SK-N-SH treated with all-trans-retinoic acid at 6 μM for 48 hours (cell line): ENCODE measurements at regions not wholly inside any gene's neighbourhood (a gene's known extent, or its start where the extent isn't known, plus 50 kb on each side); places are given as distances from the start of the nearest gene placed in this dataset.

Experiments
- ATAC-seq: fragments of 200-7000 bp; cut with Tn5 transposase; 3 replicates; pipeline ENCODE4 v1.9.1; 2020; ENCODE audit warnings: mild to moderate bottlenecking, moderate library complexity
- ARNTL ChIP-seq: fragments of 450-650 bp; formaldehyde crosslinking; IDR thresholded peaks from 2 replicates; pipeline ENCODE4 v1.5.0; 2020; ENCODE audit warnings: low read depth, mild to moderate bottlenecking, moderate library complexity, borderline replicate concordance
- CREB5 ChIP-seq: fragments of 250-450 bp; sonication (Bioruptor Pico); IDR thresholded peaks from 2 replicates; pipeline ENCODE4 v1.5.1; 2020; ENCODE audit warnings: low read depth, mild to moderate bottlenecking, moderate library complexity
- CSDC2 ChIP-seq: fragments of 250-450 bp; sonication (Bioruptor Pico); IDR thresholded peaks from 2 replicates; pipeline ENCODE4 v1.5.0; 2020; ENCODE audit warnings: mild to moderate bottlenecking, moderate library complexity
- ESRRG ChIP-seq: fragments of 250-450 bp; sonication (Bioruptor Pico); IDR thresholded peaks from 2 replicates; pipeline ENCODE4 v1.6.1; 2021; ENCODE audit warnings: mild to moderate bottlenecking
- GLIS3 ChIP-seq: fragments of 250-450 bp; sonication (Bioruptor Pico); IDR thresholded peaks from 2 replicates; pipeline ENCODE4 v1.5.0; 2020; ENCODE audit warnings: mild to moderate bottlenecking, moderate library complexity
- ISL1 ChIP-seq: fragments of 250-450 bp; sonication (Bioruptor Pico); IDR thresholded peaks from 2 replicates; pipeline ENCODE4 v2.1.2; 2022; ENCODE audit warnings: mild to moderate bottlenecking, moderate library complexity
- OSR1 ChIP-seq: fragments of 250-450 bp; sonication (Bioruptor Pico); IDR thresholded peaks from 2 replicates; pipeline ENCODE4 v1.8.0; 2022; ENCODE audit warnings: moderate library complexity, mild to moderate bottlenecking, inconsistent platforms
- PATZ1 ChIP-seq: fragments of 250-450 bp; sonication (Bioruptor Pico); IDR thresholded peaks from 2 replicates; pipeline ENCODE4 v1.8.0; 2020; ENCODE audit warnings: mild to moderate bottlenecking, moderate library complexity, borderline replicate concordance
- POU6F1 ChIP-seq: fragments of 250-450 bp; sonication (Bioruptor Pico); IDR thresholded peaks from 2 replicates; pipeline ENCODE4 v1.8.0; 2021; ENCODE audit warnings: low read depth, mild to moderate bottlenecking, moderate library complexity, borderline replicate concordance
- PPARA ChIP-seq: fragments of 250-450 bp; sonication (Bioruptor Pico); IDR thresholded peaks from 2 replicates; pipeline ENCODE4 v1.5.0; 2020; ENCODE audit warnings: mild to moderate bottlenecking, borderline replicate concordance
- SNAI2 ChIP-seq: fragments of 250-450 bp; sonication (Bioruptor Pico); IDR thresholded peaks from 2 replicates; pipeline ENCODE4 v1.5.0; 2020; ENCODE audit warnings: mild to moderate bottlenecking, moderate library complexity
- TCF4 ChIP-seq: fragments of 250-450 bp; sonication (Bioruptor Pico); IDR thresholded peaks from 2 replicates; pipeline ENCODE4 v1.8.0; 2021; ENCODE audit warnings: mild to moderate bottlenecking, moderate library complexity, borderline replicate concordance
- TOX ChIP-seq: fragments of 250-450 bp; sonication (Bioruptor Pico); IDR thresholded peaks from 2 replicates; pipeline ENCODE4 v1.8.0; 2021; ENCODE audit warnings: mild to moderate bottlenecking, moderate library complexity, borderline replicate concordance
- TSHZ2 ChIP-seq: fragments of 250-450 bp; sonication (Bioruptor Pico); IDR thresholded peaks from 2 replicates; pipeline ENCODE4 v1.5.0; 2020; ENCODE audit warnings: mild to moderate bottlenecking, moderate library complexity
- ZFP3 ChIP-seq: fragments of 250-450 bp; sonication (Bioruptor Pico); IDR thresholded peaks from 2 replicates; pipeline ENCODE4 v1.5.0; 2020; ENCODE audit warnings: mild to moderate bottlenecking, moderate library complexity
- ZFP30 ChIP-seq: fragments of 450-650 bp; formaldehyde crosslinking; IDR thresholded peaks from 2 replicates; pipeline ENCODE4 v1.5.0; 2022; ENCODE audit warnings: mild to moderate bottlenecking, moderate library complexity
- ZNF565 ChIP-seq: fragments of 450-650 bp; formaldehyde crosslinking; conservative IDR thresholded peaks from 2 replicates; pipeline ENCODE4 v1.5.0; 2020; ENCODE audit warnings: low read depth, mild to moderate bottlenecking, moderate library complexity

- ATAC-seq = no peak
- no peak for TF ChIP-seq ZNF565
- TF ChIP-seq TOX = no peak
- TF ChIP-seq POU6F1 (CRISPR knock-in tag) = no peak
- TF ChIP-seq TCF4 = no peak
- no peak for TF ChIP-seq ZFP30
- TF ChIP-seq CSDC2 (CRISPR knock-in tag) = no peak
- no peak for TF ChIP-seq ESRRG (CRISPR knock-in tag)
- no peak for TF ChIP-seq GLIS3 (CRISPR knock-in tag)
- no peak for TF ChIP-seq PATZ1 (CRISPR knock-in tag)
- no peak for TF ChIP-seq ISL1 (CRISPR knock-in tag)
- TF ChIP-seq TSHZ2 = no peak
- TF ChIP-seq OSR1 (CRISPR knock-in tag) = no peak
- TF ChIP-seq ARNTL (CRISPR knock-in tag) = no peak
- no peak for TF ChIP-seq ZFP3
- no peak for TF ChIP-seq PPARA (CRISPR knock-in tag)
- no peak for TF ChIP-seq CREB5 (CRISPR knock-in tag)
Measured at GRCh38 chr2:8554296-8554806, 127.5 kb upstream of the ID2 start.

GRCh38 chr2:8555543-8555942 is 126.3 kb upstream of the ID2 start:
- no peak for TF ChIP-seq TSHZ2
- TF ChIP-seq PPARA (CRISPR knock-in tag) = no peak
- TF ChIP-seq OSR1 (CRISPR knock-in tag) = no peak
- TF ChIP-seq CREB5 (CRISPR knock-in tag) = no peak
- TF ChIP-seq SNAI2 (CRISPR knock-in tag) = no peak
- no peak for TF ChIP-seq ZFP30
- TF ChIP-seq PATZ1 (CRISPR knock-in tag) = no peak
- TF ChIP-seq ARNTL (CRISPR knock-in tag) = no peak
- TF ChIP-seq, all 23 proteins: peak for 0
- no peak for ATAC-seq
